Activated CD4-positive, alpha-beta T cell treated with anti-CD3 and anti-CD28 coated beads, Interleukin-2, amount 50 U/mL, for 48 hours (primary cell): ENCODE measurements at regions not wholly inside any gene's neighbourhood (a gene's known extent, or its start where the extent isn't known, plus 50 kb on each side); places are given as distances from the start of the nearest gene placed in this dataset.
"Not testable (repeated sequence)": the region's sequence is repeated elsewhere in the genome, so short reads cannot be mapped to it uniquely, and the experiment has no call there.

Experiments used
- DNase-seq, 2 experiments: peaks; one replicate each; pipeline ENCODE4 v3.0.0-alpha.2; 2020

- no peak for DNase-seq
Observed at GRCh38 chr1:57532299-57532698, 108.4 kb upstream of the DAB1 start.

DNA sequence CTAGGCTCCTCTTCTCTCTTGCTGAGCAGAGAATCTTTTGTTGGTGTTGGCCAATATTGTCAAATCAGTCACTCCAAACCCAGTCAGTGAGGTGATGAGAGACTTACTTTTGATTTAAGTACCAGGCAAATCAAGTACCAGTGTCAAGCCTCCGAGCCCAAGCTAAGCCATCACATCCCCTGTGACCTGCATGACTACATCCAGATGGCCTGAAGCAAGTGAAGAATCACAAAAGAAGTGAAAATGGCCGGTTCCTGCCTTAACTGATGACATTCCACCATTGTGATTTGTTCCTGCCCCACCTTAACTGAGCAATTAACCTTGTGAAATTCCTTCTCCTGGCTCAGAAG is 107.0 kb upstream of the DAB1 start:
- DNase-seq, result not testable (repeated sequence)

GRCh38 chr1:57530206-57530910 is 106.5 kb upstream of the DAB1 start:
- no peak for DNase-seq

GRCh38 chr1:57522575-57522974 is 98.7 kb upstream of the DAB1 start:
- DNase-seq, result no peak

DNA sequence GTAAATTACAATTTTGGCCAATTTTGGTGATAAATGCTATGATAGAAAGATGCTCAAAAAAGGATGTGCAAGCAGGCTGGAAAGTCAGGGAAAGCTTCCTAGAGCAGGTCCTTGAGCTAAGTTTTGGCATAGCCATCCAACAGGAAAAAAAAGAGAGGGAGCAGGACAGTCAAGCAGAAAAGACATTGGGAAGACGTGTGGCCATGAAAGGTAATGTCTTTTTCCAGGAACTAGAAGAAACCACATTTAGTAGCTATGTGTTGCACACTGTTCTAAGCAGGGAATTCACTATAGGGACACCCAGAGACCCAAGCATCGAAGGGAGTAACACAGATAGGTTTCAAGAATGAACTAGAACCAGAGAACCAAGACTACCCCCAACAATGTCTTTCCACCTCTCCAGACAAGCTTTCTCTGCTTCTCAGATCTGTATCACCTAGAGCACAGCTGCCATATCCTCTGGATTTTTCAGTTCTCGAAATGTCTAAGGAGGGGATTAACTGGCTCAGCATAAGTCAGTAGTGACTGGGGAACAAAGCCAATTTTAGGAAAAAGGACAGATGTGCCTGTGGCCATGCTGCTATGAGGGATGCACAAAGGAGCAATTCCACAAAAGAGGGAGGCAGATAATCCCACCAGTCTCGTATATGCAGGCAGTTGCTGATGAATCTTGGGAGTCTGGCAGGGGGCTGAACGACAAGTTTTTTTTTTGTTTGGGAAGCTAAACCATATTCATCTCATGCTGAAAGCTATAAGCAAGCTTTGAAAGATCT is 97.1 kb upstream of the DAB1 start:
- DNase-seq, result no peak

GRCh38 chr1:57518496-57518895 is 94.6 kb upstream of the DAB1 start:
- DNase-seq, result no peak

DNA sequence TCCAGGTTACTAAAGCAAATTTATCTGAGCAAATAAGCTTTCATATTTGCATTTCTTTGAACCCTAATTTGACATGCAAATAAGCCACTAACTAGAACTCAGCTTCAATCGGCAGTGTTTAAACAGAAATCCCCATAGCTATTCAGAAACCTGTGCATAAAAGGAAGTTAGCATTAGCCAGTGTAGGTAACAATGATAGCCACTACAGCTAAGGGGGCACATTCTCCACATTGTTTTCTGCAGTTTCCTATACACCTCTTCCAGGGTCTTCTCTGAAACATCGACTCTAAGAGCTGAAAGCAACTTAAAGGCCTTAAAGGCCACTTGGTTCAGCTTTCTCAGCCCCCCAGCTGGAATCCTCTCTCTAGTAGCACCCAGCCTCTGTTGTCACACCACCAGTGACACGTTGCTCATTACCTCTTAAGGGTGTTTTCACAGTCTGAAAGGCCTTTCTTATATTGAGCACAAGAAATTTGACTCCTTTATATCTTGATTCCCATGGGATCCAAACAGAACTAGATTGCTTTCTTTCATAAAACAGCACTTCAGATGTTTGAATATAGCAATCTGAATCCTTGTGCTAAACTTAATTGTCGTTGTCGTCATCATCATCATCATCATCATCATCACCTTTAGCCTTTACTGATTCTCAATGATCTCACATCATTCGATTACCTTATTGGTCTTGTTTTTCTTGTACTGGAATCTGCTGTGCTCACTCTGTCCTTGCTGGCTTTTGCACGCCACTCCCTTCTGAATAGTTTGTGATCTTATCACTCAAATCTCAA is 93.9 kb upstream of the DAB1 start:
- DNase-seq, result no peak

GRCh38 chr1:57512386-57512785 is 88.5 kb upstream of the DAB1 start:
- no peak for DNase-seq

GRCh38 chr1:57506941-57507340 is 83.1 kb upstream of the DAB1 start:
- DNase-seq, result no peak

GRCh38 chr1:57503337-57503736 is 79.5 kb upstream of the DAB1 start:
- no peak for DNase-seq

DNA sequence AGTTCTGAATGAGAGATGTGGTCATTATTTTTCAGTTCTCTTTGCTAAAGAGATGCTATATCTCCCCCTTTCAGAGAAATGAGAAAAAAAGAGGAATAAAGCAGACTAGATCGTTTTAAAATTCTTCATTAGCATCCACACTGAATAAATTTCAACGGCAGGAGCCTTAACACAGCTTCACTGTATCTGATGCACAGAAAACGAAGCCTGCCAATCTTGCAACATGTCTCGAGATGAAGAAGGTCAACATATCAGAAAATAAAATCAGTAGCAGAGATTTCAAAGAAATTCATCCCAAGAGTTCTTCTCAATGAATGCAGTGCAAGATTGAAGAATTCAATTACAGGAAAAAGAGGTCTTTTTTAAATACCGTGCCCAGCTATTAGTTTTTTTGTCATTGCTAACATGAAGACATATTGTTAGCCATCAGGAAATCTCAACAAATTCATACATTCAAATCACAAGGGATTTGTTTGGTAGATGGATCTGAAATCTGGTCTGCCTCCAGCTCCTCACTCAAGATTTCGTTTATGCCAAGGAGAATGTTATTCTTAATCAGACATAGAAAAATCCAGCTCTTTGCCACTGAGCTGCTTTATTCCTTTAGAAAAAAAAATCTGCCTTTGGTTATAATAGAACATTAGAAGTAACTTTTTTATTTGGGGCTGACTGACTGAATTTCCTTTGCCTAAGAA is 76.4 kb upstream of the DAB1 start:
- no peak for DNase-seq

- DNase-seq, result no peak
Observed at GRCh38 chr1:57494530-57495079, 70.7 kb upstream of the DAB1 start.

GRCh38 chr1:57492586-57493226 is 68.8 kb upstream of the DAB1 start:
- no peak for DNase-seq

GRCh38 chr1:57489358-57490036 is 65.6 kb upstream of the DAB1 start:
- DNase-seq, result no peak

- DNase-seq, result no peak
Observed at GRCh38 chr1:57485643-57486042, 61.8 kb upstream of the DAB1 start.

GRCh38 chr1:57483954-57484353 is 60.1 kb upstream of the DAB1 start:
- DNase-seq, result no peak

- no peak for DNase-seq
Observed at GRCh38 chr1:57479471-57479870, 55.6 kb upstream of the DAB1 start.

DNA sequence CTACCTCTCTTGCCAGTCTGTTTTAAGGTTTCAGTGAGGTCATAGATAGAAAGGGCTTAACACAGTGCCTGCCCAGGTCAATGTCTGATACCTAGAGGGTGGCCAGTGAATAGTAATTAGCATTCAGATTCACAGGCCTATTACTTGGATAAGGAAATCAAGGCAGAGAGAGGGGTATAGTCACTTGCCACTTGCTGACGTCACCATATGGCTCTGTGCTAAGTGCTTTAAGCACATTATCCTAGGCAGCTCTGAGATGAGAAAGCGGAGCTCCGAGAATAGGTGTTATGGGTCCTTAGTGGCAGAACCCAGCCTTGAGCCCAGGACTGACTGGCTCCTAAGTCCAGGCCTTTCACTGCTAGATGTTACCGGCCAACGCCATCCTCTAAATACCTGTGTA is 51.5 kb upstream of the DAB1 start:
- DNase-seq, result no peak

DNA sequence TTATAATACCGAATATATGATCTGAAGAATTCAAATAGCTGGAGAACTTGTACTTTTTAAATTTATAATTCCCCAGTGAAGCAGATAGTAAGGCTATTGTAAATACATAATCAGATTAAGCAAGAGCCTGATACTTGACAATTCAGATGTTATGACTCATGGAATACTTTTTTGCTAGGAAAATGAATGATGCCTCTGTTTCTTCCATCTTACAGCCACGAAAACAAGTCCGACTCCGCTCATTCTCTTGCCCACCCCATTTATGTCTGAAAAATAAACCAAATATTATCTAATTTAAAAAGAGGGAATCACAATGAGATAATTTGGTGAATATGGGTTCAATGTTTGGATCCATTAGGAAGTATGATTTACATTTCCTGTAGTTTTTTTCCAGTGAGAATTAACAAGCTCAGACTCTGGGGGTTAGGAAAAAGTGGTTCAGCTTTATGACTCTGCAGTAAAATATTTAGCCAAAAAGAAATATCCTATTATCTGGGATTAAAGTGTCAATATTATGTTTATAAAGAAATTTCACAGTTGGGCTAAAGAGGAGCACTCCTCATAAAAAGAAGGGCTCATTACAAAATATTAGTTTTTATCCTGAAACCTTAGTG is 50.4 kb upstream of the DAB1 start:
- DNase-seq, result no peak
